Liver (tissue), 8 donors: ENCODE measurements at regions not wholly inside any gene's neighbourhood (a gene's known extent, or its start where the extent isn't known, plus 50 kb on each side); places are given as distances from the start of the nearest gene placed in this dataset.

Experiments
- DNase-seq: peaks from one replicate; pipeline ENCODE4 v3.0.0-alpha.2; 2017; ENCODE audit warnings: low spot score
- H3K27ac ChIP-seq, 2 donors: one replicate each; pipeline ENCODE4 v1.7.0; 2013; ENCODE audit warnings: inconsistent platforms in 2 of 2, low read length in 2 of 2, control low read depth in 1 of 2, low read depth in 1 of 2, mild to moderate bottlenecking in 1 of 2
- H3K27me3 ChIP-seq, 4 donors: one replicate each; pipeline versions ENCODE4 v1.6.1 to v1.7.0; 2013; ENCODE audit warnings: low read length in 3 of 4, inconsistent platforms in 1 of 4, mild to moderate bottlenecking in 1 of 4, moderate library complexity in 1 of 4; ENCODE audit not compliant: control insufficient read depth in 4 of 4, insufficient read depth in 4 of 4
- H3K36me3 ChIP-seq, 4 donors: one replicate each; pipeline versions ENCODE4 v1.6.1 to v1.7.0; 2013; ENCODE audit warnings: low read length in 3 of 4, mild to moderate bottlenecking in 3 of 4, low read depth in 1 of 4, moderate library complexity in 1 of 4; ENCODE audit not compliant: control insufficient read depth in 4 of 4, insufficient read depth in 3 of 4
- H3K4me1 ChIP-seq, 4 donors: one replicate each; pipeline versions ENCODE4 v1.6.1 to v1.7.0; 2013; ENCODE audit warnings: low read length in 3 of 4, mild to moderate bottlenecking in 3 of 4, moderate library complexity in 1 of 4; ENCODE audit not compliant: control insufficient read depth in 4 of 4, insufficient read depth in 4 of 4
- H3K4me3 ChIP-seq, 3 donors: one replicate each; pipeline versions ENCODE4 v1.6.1 to v1.7.0; 2013; ENCODE audit warnings: low read length in 3 of 3, control low read depth in 1 of 3, low read depth in 1 of 3, mild to moderate bottlenecking in 1 of 3
- H3K9ac ChIP-seq, 2 donors: one replicate each; pipeline ENCODE4 v1.7.0; 2013; ENCODE audit warnings: low read length in 2 of 2, mild to moderate bottlenecking in 2 of 2, moderate library complexity in 2 of 2, control low read depth in 1 of 2, low read depth in 1 of 2
- H3K9me3 ChIP-seq, 4 donors: one replicate each; pipeline versions ENCODE4 v1.6.1 to v1.7.0; 2013; ENCODE audit warnings: low read length in 3 of 4; ENCODE audit not compliant: control insufficient read depth in 4 of 4
- EGR1 ChIP-seq, 2 donors: IDR thresholded peaks; 2 replicates each; pipeline ENCODE4 v1.6.1; 2016 to 2018; ENCODE audit warnings: antibody characterized with exemption in 2 of 2, low read depth in 2 of 2
- FOXA1 ChIP-seq: IDR thresholded peaks from 2 replicates; pipeline ENCODE4 v1.6.1; 2016; ENCODE audit warnings: antibody characterized with exemption
- FOXA2 ChIP-seq: IDR thresholded peaks from 2 replicates; pipeline ENCODE4 v1.6.1; 2016; ENCODE audit warnings: antibody characterized with exemption
- GABPA ChIP-seq, 2 donors: IDR thresholded peaks in 1 of 2; conservative IDR thresholded peaks in 1 of 2; 2 replicates each; pipeline ENCODE4 v1.6.1; 2016; ENCODE audit warnings: antibody characterized with exemption in 2 of 2, mild to moderate bottlenecking in 1 of 2, moderate library complexity in 1 of 2
- HNF4A ChIP-seq, 2 donors: conservative IDR thresholded peaks; 2 replicates each; pipeline ENCODE4 v1.6.1; 2016; ENCODE audit warnings: antibody characterized with exemption in 2 of 2, mild to moderate bottlenecking in 2 of 2
- HNF4G ChIP-seq: IDR thresholded peaks from 2 replicates; pipeline ENCODE4 v1.6.1; 2016; ENCODE audit warnings: antibody characterized with exemption
- JUND ChIP-seq, 2 donors: IDR thresholded peaks; 2 replicates each; pipeline ENCODE4 v1.6.1; 2016; ENCODE audit warnings: antibody characterized with exemption in 2 of 2
- NR2F2 ChIP-seq: IDR thresholded peaks from 2 replicates; pipeline ENCODE4 v1.6.1; 2016; ENCODE audit warnings: antibody characterized with exemption
- RAD21 ChIP-seq, 2 donors: IDR thresholded peaks; 2 replicates each; pipeline ENCODE4 v1.6.1; 2016; ENCODE audit warnings: antibody characterized with exemption in 2 of 2, mild to moderate bottlenecking in 2 of 2
- RXRA ChIP-seq, 2 donors: IDR thresholded peaks; 2 replicates each; pipeline ENCODE4 v1.6.1; 2017 to 2018; ENCODE audit warnings: antibody characterized with exemption in 2 of 2, mild to moderate bottlenecking in 1 of 2
- SP1 ChIP-seq: IDR thresholded peaks from 2 replicates; pipeline ENCODE4 v1.6.1; 2018; ENCODE audit warnings: antibody characterized with exemption, mild to moderate bottlenecking
- TAF1 ChIP-seq: conservative IDR thresholded peaks from 2 replicates; pipeline ENCODE4 v1.6.1; 2016; ENCODE audit warnings: antibody characterized with exemption, mild to moderate bottlenecking
- YY1 ChIP-seq: IDR thresholded peaks from 2 replicates; pipeline ENCODE4 v1.6.1; 2016; ENCODE audit warnings: antibody characterized with exemption, mild to moderate bottlenecking
- WGBS: extraction: QIAGEN DNeasy Blood & Tissue Kit; methylation state at CpG from one replicate; pipeline ENCODE4 v1.1.7; 2013; 5-methylcytosine and 5-hydroxymethylcytosine counted together
- TF ChIP-seq, protein P1 (sequence below): IDR thresholded peaks from 2 replicates; pipeline ENCODE4 v1.6.1; 2016; ENCODE audit warnings: antibody characterized with exemption, mild to moderate bottlenecking
- TF ChIP-seq, protein P2 (sequence below): IDR thresholded peaks from 2 replicates; pipeline ENCODE4 v1.6.1; 2016; ENCODE audit warnings: antibody characterized with exemption
- TF ChIP-seq, protein P3 (sequence below): fragments of 150-350 bp; IDR thresholded peaks from 2 replicates; pipeline ENCODE4 v1.5.1; 2017; ENCODE audit warnings: improper control_type of control experiment, low read depth, low read length; ENCODE audit not compliant: missing input control
- TF ChIP-seq, protein P4 (sequence below): IDR thresholded peaks from 2 replicates; pipeline ENCODE4 v1.6.1; 2016; ENCODE audit warnings: antibody characterized with exemption
- donor health status: healthy.
- donor health status: healthy.
- donor health status: healthy.
- donor health status: healthy.
- donor health status: healthy.

DNA sequence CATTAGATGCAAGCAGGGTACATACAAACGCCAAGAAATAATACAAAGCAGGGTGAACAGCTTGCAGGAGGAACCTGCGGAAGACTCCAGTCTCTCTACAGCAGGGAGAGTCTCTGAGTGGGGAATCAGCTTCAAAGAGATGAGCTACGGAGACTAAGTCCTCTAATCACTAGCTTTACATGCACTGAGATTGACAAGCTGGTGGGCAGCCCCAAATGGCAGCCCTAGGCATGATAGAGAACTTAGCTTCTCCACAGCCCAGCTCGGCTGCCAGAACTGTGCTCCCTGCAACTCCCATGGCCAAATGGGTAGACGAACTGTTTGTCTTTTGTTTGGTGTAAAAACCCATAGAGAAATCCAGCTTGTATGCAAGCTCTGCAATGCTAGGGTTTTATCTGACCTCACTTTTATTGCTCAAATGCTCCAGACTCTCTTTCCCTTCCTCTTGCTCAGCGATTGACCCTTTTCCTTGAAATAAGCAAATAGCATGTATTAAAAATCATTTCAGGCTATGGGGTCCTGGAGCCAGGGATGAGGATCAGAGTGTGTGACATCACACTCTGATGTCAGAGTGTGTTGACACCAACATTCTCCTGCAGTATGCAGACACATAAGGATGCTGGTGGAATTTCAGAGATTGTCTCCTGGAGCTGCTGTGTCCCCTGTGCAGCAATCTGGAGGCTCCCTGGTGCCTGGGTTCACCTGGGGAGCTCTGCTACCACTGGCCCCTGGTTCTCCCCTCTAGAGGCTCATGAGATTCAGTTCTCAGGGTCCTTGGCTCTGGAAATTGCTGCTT lies 238.5 kb downstream of the TTLL7 start:
- no peak overlapping the region for H3K4me3 ChIP-seq
- no peak for DNase-seq
- TF ChIP-seq RXRA (IDR thresholded peaks at IDR 0.05) (no peak), YY1 (no peak), FOXA1 (no peak), RAD21 (IDR thresholded peaks at IDR 0.05) (no peak), EGR1 (IDR thresholded peaks at IDR 0.05; ENCODE audit: low read depth in 2 of 2) (no peak), NR2F2 (no peak), FOXA2 (no peak), JUND (IDR thresholded peaks at IDR 0.05) (no peak), GABPA (IDR thresholded peaks at IDR 0.05 in 1 of 2, conservative IDR thresholded peaks at IDR 0.05 in 1 of 2) (no peak), HNF4A (conservative IDR thresholded peaks at IDR 0.05) (no peak), TAF1 (no peak), SP1 (no peak), HNF4G (no peak)
- TF ChIP-seq, protein P1, sequence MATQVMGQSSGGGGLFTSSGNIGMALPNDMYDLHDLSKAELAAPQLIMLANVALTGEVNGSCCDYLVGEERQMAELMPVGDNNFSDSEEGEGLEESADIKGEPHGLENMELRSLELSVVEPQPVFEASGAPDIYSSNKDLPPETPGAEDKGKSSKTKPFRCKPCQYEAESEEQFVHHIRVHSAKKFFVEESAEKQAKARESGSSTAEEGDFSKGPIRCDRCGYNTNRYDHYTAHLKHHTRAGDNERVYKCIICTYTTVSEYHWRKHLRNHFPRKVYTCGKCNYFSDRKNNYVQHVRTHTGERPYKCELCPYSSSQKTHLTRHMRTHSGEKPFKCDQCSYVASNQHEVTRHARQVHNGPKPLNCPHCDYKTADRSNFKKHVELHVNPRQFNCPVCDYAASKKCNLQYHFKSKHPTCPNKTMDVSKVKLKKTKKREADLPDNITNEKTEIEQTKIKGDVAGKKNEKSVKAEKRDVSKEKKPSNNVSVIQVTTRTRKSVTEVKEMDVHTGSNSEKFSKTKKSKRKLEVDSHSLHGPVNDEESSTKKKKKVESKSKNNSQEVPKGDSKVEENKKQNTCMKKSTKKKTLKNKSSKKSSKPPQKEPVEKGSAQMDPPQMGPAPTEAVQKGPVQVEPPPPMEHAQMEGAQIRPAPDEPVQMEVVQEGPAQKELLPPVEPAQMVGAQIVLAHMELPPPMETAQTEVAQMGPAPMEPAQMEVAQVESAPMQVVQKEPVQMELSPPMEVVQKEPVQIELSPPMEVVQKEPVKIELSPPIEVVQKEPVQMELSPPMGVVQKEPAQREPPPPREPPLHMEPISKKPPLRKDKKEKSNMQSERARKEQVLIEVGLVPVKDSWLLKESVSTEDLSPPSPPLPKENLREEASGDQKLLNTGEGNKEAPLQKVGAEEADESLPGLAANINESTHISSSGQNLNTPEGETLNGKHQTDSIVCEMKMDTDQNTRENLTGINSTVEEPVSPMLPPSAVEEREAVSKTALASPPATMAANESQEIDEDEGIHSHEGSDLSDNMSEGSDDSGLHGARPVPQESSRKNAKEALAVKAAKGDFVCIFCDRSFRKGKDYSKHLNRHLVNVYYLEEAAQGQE: no peak
- TF ChIP-seq, protein P2, sequence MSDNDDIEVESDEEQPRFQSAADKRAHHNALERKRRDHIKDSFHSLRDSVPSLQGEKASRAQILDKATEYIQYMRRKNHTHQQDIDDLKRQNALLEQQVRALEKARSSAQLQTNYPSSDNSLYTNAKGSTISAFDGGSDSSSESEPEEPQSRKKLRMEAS: no peak
- TF ChIP-seq, protein P3, sequence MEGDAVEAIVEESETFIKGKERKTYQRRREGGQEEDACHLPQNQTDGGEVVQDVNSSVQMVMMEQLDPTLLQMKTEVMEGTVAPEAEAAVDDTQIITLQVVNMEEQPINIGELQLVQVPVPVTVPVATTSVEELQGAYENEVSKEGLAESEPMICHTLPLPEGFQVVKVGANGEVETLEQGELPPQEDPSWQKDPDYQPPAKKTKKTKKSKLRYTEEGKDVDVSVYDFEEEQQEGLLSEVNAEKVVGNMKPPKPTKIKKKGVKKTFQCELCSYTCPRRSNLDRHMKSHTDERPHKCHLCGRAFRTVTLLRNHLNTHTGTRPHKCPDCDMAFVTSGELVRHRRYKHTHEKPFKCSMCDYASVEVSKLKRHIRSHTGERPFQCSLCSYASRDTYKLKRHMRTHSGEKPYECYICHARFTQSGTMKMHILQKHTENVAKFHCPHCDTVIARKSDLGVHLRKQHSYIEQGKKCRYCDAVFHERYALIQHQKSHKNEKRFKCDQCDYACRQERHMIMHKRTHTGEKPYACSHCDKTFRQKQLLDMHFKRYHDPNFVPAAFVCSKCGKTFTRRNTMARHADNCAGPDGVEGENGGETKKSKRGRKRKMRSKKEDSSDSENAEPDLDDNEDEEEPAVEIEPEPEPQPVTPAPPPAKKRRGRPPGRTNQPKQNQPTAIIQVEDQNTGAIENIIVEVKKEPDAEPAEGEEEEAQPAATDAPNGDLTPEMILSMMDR: no peak
- TF ChIP-seq, protein P4, sequence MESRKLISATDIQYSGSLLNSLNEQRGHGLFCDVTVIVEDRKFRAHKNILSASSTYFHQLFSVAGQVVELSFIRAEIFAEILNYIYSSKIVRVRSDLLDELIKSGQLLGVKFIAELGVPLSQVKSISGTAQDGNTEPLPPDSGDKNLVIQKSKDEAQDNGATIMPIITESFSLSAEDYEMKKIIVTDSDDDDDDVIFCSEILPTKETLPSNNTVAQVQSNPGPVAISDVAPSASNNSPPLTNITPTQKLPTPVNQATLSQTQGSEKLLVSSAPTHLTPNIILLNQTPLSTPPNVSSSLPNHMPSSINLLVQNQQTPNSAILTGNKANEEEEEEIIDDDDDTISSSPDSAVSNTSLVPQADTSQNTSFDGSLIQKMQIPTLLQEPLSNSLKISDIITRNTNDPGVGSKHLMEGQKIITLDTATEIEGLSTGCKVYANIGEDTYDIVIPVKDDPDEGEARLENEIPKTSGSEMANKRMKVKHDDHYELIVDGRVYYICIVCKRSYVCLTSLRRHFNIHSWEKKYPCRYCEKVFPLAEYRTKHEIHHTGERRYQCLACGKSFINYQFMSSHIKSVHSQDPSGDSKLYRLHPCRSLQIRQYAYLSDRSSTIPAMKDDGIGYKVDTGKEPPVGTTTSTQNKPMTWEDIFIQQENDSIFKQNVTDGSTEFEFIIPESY: no peak
- no peak overlapping the region for H3K27ac ChIP-seq
- H3K4me1 ChIP-seq: peaks cover 0 to 45% (median 30%) of the 10 kb centered on the region in 4 donors
- no peaks in the 10 kb centered on the region for H3K27me3 ChIP-seq
- no peak overlapping the region for H3K9ac ChIP-seq
- 81% methylated on average over 6 of the region's 6 CpGs for WGBS
- H3K9me3 ChIP-seq: no peaks in the 10 kb centered on the region
- H3K36me3 ChIP-seq: no peaks in the 10 kb centered on the region
